ENCODE measurements at regions not wholly inside any gene's neighbourhood (a gene's known extent, or its start where the extent isn't known, plus 50 kb on each side); places are given as distances from the start of the nearest gene placed in this dataset.

GRCh38 chr1:80806431-80806830, 994.3 kb upstream of the ADGRL2 start:
- Histone ChIP-seq H3K36me3 (ENCODE audit: insufficient read depth, low read length, poor library complexity, severe bottlenecking) (no peaks in the 10 kb centered on the region), H3K9me3 (ENCODE audit: low read depth, low read length, poor library complexity, severe bottlenecking) (no peaks in the 10 kb centered on the region), H3K27me3 (replicated peaks; ENCODE audit: insufficient read depth, low read depth, low read length, poor library complexity) (no peaks in the 10 kb centered on the region), H3K4me3 (ENCODE audit: low read depth, low read length, poor library complexity, severe bottlenecking) (no peak overlapping the region), H3K27ac (ENCODE audit: low read depth, low read length, poor library complexity, severe bottlenecking) (no peak overlapping the region), H3K4me1 (ENCODE audit: insufficient read depth, low read length, poor library complexity, severe bottlenecking) (no peaks in the 10 kb centered on the region)
- BruUV-seq (replicated peaks), result no TSS peak
- intact Hi-C loops (cut with micrococcal nuclease; ENCODE audit: unreplicated experiment), result no loop called here
- POLR2A ChIA-PET (ENCODE audit: low non-redundant PET), result no interaction called here
- TF ChIP-seq EZH2 (IDR thresholded peaks at IDR 0.05; ENCODE audit: borderline replicate concordance, low read depth, low read length, poor library complexity, severe bottlenecking), result no peak
- TF ChIP-seq CTCF (conservative IDR thresholded peaks at IDR 0.05; ENCODE audit: low read depth, low read length), result no peak
- CTCF ChIA-PET, result no interaction called here
- no peak for DNase-seq (ENCODE audit: low spot score)

- BruUV-seq (replicated peaks), result no TSS peak
- intact Hi-C loops (cut with micrococcal nuclease; ENCODE audit: unreplicated experiment), result no loop called here
- no peak for TF ChIP-seq EZH2 (IDR thresholded peaks at IDR 0.05; ENCODE audit: borderline replicate concordance, low read depth, low read length, poor library complexity, severe bottlenecking)
- TF ChIP-seq CTCF (conservative IDR thresholded peaks at IDR 0.05; ENCODE audit: low read depth, low read length), result no peak
Measured at GRCh38 chr1:80801695-80802094, 999.0 kb upstream of the ADGRL2 start.

GRCh38 chr1:80799457-80799856, 1001.3 kb upstream of the ADGRL2 start:
- Histone ChIP-seq H3K27me3 (replicated peaks; ENCODE audit: insufficient read depth, low read depth, low read length, poor library complexity) (no peaks in the 10 kb centered on the region), H3K9me3 (ENCODE audit: low read depth, low read length, poor library complexity, severe bottlenecking) (no peaks in the 10 kb centered on the region), H3K36me3 (ENCODE audit: insufficient read depth, low read length, poor library complexity, severe bottlenecking) (no peaks in the 10 kb centered on the region), H3K4me1 (ENCODE audit: insufficient read depth, low read length, poor library complexity, severe bottlenecking) (no peaks in the 10 kb centered on the region), H3K27ac (ENCODE audit: low read depth, low read length, poor library complexity, severe bottlenecking) (no peak overlapping the region), H3K4me3 (ENCODE audit: low read depth, low read length, poor library complexity, severe bottlenecking) (no peak overlapping the region)
- BruUV-seq (replicated peaks), result no TSS peak
- CTCF ChIA-PET, result no interaction called here
- TF ChIP-seq CTCF (conservative IDR thresholded peaks at IDR 0.05; ENCODE audit: low read depth, low read length), result peak; percentile 40; the same call in 1 of the 2 replicates
- TF ChIP-seq EZH2 (IDR thresholded peaks at IDR 0.05; ENCODE audit: borderline replicate concordance, low read depth, low read length, poor library complexity, severe bottlenecking), result no peak
- peak; percentile 19 for DNase-seq (ENCODE audit: low spot score)
- intact Hi-C loops (cut with micrococcal nuclease; ENCODE audit: unreplicated experiment), result no loop called here
- POLR2A ChIA-PET (ENCODE audit: low non-redundant PET), result no interaction called here

More at GRCh38 chr1:80801695-80802094, 999.0 kb upstream of the ADGRL2 start:
- Histone ChIP-seq H3K36me3 (ENCODE audit: insufficient read depth, low read length, poor library complexity, severe bottlenecking) (no peaks in the 10 kb centered on the region), H3K27me3 (replicated peaks; ENCODE audit: insufficient read depth, low read depth, low read length, poor library complexity) (no peaks in the 10 kb centered on the region), H3K4me1 (ENCODE audit: insufficient read depth, low read length, poor library complexity, severe bottlenecking) (no peaks in the 10 kb centered on the region), H3K27ac (ENCODE audit: low read depth, low read length, poor library complexity, severe bottlenecking) (no peak overlapping the region), H3K9me3 (ENCODE audit: low read depth, low read length, poor library complexity, severe bottlenecking) (no peaks in the 10 kb centered on the region), H3K4me3 (ENCODE audit: low read depth, low read length, poor library complexity, severe bottlenecking) (no peak overlapping the region)
- CTCF ChIA-PET, result no interaction called here
- DNase-seq (ENCODE audit: low spot score), result no peak
- POLR2A ChIA-PET (ENCODE audit: low non-redundant PET), result no interaction called here

Data from A673 (cell line).